ENCODE measurements at regions not wholly inside any gene's neighbourhood (a gene's known extent, or its start where the extent isn't known, plus 50 kb on each side); places are given as distances from the start of the nearest gene placed in this dataset.

GRCh38 chr1:195158091-195158490 is 1450.1 kb downstream of the KCNT2 start:
- no peak for DNase-seq

- DNase-seq: no peak
Measured at GRCh38 chr1:195153107-195153506, 1455.1 kb downstream of the KCNT2 start.

GRCh38 chr1:195150768-195151167 is 1457.5 kb downstream of the KCNT2 start:
- no peak for DNase-seq

- DNase-seq: no peak
Measured at GRCh38 chr1:195141294-195141693, 1466.9 kb downstream of the KCNT2 start.

- no peak for DNase-seq
Measured at GRCh38 chr1:195130598-195130997, 1477.6 kb downstream of the KCNT2 start.

GRCh38 chr1:195122497-195122896 is 1485.7 kb downstream of the KCNT2 start:
- no peak for DNase-seq

- no peak for DNase-seq
Measured at GRCh38 chr1:195113471-195113870, 1494.8 kb downstream of the KCNT2 start.

- DNase-seq: no peak
Measured at GRCh38 chr1:195105773-195106172, 1502.5 kb downstream of the KCNT2 start.

- no peak for DNase-seq
Measured at GRCh38 chr1:195105281-195105680, 1503.0 kb downstream of the KCNT2 start.

- no peak for DNase-seq
Measured at GRCh38 chr1:195097316-195097715, 1510.9 kb downstream of the KCNT2 start.

- no peak for DNase-seq
Measured at GRCh38 chr1:195096051-195096521, 1512.2 kb downstream of the KCNT2 start.

- DNase-seq: no peak
Measured at GRCh38 chr1:195085196-195085595, 1523.0 kb downstream of the KCNT2 start.

- DNase-seq: no peak
Measured at GRCh38 chr1:195082183-195082582, 1526.1 kb downstream of the KCNT2 start.

GRCh38 chr1:195076682-195077081 is 1531.6 kb downstream of the KCNT2 start:
- DNase-seq: no peak

GRCh38 chr1:195075973-195076372 is 1532.3 kb downstream of the KCNT2 start:
- no peak for DNase-seq

- no peak for DNase-seq
Measured at GRCh38 chr1:195071461-195071860, 1536.8 kb downstream of the KCNT2 start.

- DNase-seq: no peak
Measured at GRCh38 chr1:195065437-195065836, 1542.8 kb downstream of the KCNT2 start.

- DNase-seq: no peak
Measured at GRCh38 chr1:195064358-195064757, 1543.9 kb downstream of the KCNT2 start.

GRCh38 chr1:195054217-195054687 is 1554.0 kb downstream of the KCNT2 start:
- DNase-seq: no peak

GRCh38 chr1:195053478-195053877 is 1554.8 kb downstream of the KCNT2 start:
- DNase-seq: no peak

GRCh38 chr1:195047772-195048171 is 1560.5 kb downstream of the KCNT2 start:
- DNase-seq: no peak

GRCh38 chr1:195045072-195045471 is 1563.2 kb downstream of the KCNT2 start:
- DNase-seq: no peak

- no peak for DNase-seq
Measured at GRCh38 chr1:195030793-195031192, 1577.4 kb downstream of the KCNT2 start.

- DNase-seq: no peak
Measured at GRCh38 chr1:195026792-195027191, 1581.4 kb downstream of the KCNT2 start.

GRCh38 chr1:195019385-195019784 is 1588.9 kb downstream of the KCNT2 start:
- no peak for DNase-seq

GRCh38 chr1:195012995-195013394 is 1595.2 kb downstream of the KCNT2 start:
- DNase-seq: no peak
